ENCODE measurements at regions not wholly inside any gene's neighbourhood (a gene's known extent, or its start where the extent isn't known, plus 50 kb on each side); places are given as distances from the start of the nearest gene placed in this dataset.
"Not testable (repeated sequence)": the region's sequence is repeated elsewhere in the genome, so short reads cannot be mapped to it uniquely, and the experiment has no call there.

DNA sequence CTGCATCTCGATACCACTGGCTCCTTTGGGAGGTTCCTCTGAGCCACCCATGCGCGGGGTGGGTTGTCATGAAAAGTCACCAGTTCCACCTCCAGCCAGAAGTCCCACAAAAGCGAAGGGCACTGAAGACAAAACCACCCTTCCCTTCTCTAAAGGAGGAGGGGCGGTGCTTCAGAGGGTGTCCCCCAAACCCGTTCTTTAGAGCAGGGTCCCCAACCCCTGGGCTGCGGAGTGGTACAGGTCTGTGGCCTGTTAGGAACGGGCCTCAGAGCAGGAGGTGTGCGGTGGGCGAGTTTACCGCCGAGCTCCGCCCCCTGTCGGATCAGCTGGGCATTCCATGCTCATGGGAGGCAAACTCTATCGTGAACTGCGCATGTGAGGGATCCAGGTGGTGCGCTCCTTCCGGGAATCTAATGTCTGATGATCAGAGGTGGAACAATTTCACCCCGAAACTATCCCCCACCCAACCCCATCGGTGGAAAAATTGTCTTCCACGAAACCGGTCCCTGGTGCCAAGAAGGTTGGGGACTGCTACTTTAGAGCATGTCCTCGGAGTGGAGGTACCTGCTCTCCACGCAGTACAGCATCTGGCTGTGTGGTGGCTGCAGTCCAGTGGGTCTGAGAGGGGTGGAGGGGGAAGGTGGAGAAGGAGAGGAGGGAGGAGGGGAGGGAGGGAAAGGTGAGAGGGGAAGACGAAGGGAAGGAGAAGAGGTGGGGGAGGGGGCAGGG lies 72.9 kb upstream of the SEPTIN5 start:
- peak; percentile 12 for DNase-seq

GRCh38 chr22:19641983-19642451 lies 72.3 kb upstream of the SEPTIN5 start:
- DNase-seq = no peak

GRCh38 chr22:19643448-19644313 lies 70.6 kb upstream of the SEPTIN5 start:
- DNase-seq = no peak

DNA sequence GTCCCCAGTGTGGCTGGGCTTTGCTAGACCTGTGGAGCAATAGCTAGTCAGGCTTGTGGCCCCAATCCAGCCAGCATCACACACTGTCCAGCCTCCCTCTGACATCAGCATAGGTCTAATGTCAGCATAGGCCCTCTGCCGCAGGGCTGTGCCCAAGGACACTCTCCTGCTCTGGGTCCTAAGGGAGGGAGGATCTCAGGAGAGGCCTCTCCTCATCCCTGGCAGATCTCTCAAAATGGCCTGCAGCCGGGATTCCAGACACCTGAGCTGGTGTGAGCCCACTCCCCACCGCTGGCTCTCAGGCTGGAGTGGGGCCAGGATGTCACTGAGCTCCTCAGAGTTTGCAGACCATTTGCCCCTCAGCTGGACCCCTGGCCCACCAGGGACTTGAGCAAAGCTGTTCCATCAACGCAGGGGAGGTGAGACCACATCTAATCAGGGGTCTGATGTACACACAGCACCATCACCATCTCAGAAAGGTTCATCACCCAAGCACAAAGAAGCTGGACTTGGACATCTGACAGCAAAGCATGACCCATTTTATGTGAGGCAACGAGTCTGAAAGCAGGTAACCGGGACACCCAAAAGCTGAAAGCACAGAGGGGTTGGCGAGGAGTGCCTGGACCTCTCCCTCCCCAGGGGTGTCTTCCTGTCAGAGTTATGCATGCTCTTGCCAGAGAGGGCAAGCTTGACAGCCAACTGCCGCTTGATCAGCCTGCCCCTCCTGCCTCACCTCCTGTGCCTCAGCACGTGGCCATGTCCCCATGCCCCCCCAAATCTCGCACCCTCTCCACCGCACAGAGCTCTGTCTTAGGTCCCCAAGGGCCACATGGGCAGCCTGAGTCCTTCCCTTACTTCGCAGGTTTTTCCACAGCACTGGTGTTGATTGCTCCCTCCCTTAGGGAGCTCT lies 69.7 kb upstream of the SEPTIN5 start:
- DNase-seq = no peak

GRCh38 chr22:19645391-19645790 lies 68.9 kb upstream of the SEPTIN5 start:
- no peak for DNase-seq

DNA sequence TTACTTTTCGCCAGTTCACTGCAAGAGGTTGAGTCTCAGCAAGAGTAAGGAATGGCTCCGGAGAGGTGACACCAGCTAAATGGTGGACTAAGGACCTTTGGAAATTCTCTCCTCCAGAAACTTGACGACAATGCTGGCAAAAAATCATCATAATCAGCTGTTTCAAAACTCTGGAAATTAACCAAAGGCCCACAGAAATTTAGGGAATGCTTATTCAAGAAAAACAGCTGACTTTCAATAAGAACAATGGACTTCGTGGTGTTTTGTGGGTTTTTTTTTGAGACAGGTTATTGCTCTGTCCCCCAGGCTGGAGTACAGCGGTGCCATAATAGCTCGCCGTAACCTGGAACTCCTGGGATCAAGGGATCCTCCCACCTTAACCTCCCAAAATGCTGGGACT lies 68.4 kb upstream of the SEPTIN5 start:
- DNase-seq = no peak

DNA sequence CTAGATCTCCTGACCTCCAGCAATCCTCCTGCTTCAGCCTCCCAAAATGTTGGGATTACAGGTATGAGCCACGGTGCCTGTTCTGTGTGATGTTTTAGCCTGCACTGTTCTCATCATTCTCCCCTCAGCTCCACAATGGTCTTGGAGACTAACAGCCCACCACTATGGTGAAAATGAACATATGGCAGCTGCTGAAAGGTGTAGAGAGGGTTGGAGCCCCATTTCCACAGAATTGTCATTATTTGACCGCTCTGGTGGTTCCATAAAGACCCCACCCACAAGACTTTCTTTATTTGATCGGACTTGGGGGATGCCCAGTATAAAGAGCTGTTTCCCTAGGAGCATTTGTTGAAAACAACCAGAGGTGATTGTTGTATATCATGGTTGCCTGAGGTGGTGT lies 67.9 kb upstream of the SEPTIN5 start:
- no peak for DNase-seq

DNA sequence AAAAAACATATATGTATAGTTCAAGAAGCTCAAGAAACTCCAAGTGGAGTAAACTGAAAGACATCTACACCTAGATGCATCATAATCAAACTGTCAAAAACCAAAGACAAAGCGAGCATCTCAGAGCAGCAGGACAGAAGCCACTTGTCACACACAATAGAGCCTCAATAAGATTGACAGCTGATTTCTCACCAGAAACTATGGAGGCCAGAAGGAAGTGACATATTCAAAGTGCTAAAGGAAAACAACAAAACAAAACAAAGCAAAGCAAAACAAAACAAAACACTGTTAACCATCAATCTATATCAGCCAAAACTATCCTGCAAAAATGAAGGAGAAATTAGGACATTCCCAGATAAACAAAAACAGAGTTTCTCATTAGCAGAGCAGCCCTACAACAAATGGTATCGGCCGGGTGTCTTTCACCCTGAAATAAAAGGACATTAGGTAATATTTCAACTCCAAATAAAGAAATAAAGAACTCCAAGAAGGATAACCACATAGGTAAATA lies 65.8 kb upstream of the SEPTIN5 start:
- DNase-seq = no peak

DNA sequence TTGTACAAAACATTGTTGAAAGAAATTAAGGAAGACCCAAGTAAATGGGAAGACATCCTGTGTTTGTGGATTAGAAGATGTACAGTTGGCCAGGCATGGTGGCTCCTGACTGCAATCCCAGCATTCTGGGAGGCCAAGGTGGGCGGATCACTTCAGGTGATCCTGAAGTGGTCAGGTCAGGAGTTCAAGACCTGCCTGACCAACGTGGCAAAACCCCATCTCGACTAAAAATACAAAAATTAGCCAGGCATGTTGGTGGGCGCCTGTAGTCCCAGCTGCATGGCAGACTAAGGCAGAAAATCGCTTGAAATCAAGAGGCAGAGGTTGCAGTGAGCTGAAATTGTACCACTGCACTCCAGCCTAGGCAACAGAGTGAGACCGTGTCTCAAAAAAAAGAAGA lies 62.0 kb upstream of the SEPTIN5 start:
- no peak for DNase-seq

- DNase-seq = no peak
Measured at GRCh38 chr22:19654338-19654987, 59.8 kb upstream of the SEPTIN5 start.

DNA sequence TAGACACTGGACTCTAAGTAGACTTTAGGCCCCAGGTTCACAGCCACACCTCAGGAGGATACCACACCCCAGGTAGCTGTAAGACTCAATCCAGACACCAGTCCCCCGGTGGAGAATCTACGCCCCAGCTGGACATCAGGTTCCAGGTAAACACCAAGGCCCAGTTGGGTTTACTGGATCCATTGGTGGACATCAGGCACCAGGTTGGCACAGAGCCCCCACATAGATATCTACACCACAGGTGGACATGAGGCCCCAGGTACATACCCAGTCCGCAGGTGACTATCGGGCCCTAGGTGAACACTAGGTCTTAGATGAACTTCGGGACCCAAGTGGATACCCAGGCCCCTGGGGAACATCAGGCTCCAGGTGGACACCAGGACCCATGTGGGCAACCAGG lies 58.9 kb upstream of the SEPTIN5 start:
- no peak for DNase-seq

- no peak for DNase-seq
Measured at GRCh38 chr22:19656541-19657251, 57.6 kb upstream of the SEPTIN5 start.

DNA sequence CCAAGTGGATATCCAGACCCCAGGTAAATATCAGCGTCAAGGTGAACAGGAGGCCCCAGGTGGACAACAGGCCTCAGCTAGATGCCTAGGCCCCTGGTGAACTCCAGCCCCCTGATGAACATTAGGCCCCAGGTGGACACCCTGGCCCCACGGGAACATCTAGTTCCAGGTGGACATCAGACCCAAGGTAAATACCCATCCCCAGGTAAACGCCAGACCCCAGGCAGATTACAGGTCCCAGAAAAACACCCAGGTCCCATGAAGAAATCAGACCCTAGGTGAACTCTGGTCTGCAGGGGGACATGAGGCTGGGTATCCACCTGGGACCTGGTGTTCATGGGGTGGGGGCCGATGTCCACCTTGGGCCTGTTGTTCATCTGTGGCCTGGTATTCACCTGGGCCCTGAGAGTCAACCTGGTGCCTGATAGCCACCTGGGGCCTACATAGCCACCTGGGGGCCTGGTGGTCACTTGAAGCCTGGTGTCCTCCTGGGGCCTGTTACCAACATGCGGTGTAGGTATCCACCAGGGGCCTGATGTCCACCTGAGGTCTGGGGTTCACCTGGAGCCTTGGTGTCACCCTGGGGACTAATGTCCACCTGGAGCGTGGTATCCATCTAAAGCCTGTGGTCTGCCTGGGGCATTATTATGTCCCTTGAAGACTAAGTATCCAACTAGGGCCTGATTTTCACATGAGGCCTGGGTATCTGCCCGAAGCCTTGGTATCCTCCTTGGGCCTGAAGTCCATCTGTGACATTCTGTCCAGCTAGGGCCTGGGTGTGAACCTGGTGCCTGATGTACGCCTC lies 56.8 kb upstream of the SEPTIN5 start:
- DNase-seq = no peak

- no peak for DNase-seq
Measured at GRCh38 chr22:19658057-19658966, 56.0 kb upstream of the SEPTIN5 start.

DNA sequence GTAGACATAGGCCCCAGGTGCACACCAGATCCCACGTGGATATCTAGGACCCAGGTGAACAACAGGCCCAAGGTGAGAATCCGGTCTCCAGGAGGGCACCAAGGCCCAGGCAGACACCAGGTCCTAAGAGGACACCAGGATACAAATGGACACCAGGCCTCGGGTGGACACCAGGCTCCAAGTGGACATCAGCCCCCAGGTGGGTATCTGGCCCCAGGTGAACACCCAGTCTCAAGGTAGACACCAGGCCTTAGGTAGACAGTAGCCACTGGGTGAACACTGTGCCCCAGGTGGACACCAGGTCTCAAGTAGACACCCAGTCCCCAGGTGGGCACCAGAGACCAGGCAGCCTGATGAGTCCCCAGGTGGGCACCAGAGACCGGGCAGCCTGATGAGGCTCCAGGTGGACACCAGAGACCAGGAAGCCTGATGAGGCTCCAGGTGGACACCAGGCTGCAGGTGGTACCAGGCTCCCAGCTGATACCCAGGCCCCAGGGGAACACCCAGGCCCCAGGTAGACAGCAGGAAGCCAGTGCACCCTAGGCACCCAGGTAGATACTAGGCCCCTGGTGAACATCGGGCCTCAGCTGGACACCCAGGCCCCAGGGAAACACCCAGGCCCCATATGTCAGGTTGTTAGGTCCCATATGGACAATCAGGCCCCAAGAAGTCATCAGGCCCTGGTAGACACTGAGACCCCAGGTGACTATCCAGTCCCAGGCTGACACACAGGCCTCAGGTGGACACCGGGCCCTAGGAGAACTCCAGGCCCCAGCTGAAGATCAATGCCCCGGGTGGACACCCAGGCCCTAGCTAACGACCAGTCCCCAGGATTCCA lies 55.1 kb upstream of the SEPTIN5 start:
- DNase-seq = no peak

- peak; percentile 31 for DNase-seq
Measured at GRCh38 chr22:19659805-19660345, 54.4 kb upstream of the SEPTIN5 start.

- DNase-seq = not testable (repeated sequence)
Measured at GRCh38 chr22:19660583-19660982, 53.7 kb upstream of the SEPTIN5 start.

DNA sequence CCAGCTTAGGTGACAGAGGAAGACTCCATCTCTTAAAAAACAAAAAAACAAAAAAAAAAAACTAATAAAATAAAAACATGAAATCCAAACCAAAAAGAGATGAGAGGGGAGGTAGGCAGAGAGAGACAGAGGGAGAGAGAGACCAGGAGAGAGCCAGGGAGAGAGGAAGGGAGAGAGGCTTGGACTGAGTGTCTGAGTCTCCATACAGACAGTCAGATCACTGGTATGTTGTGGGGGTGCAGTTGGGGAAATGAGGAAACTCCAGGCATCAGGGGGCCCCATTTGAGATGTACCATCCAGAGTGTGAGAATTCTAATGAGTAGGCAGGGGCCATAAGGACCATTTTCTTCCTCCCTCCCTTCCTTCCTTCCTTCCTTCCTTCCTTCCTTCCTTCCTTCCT lies 53.1 kb upstream of the SEPTIN5 start:
- peak; percentile 44 for DNase-seq
